HG02973 (cell line): ENCODE measurements at regions not wholly inside any gene's neighbourhood (a gene's known extent, or its start where the extent isn't known, plus 50 kb on each side); places are given as distances from the start of the nearest gene placed in this dataset.

Experiments used
- ATAC-seq: cut with Tn5 transposase; IDR thresholded peaks from one replicate; pipeline ENCODE4 v1.9.1; 2021; ENCODE audit warnings: moderate library complexity; ENCODE audit not compliant: unreplicated experiment

DNA sequence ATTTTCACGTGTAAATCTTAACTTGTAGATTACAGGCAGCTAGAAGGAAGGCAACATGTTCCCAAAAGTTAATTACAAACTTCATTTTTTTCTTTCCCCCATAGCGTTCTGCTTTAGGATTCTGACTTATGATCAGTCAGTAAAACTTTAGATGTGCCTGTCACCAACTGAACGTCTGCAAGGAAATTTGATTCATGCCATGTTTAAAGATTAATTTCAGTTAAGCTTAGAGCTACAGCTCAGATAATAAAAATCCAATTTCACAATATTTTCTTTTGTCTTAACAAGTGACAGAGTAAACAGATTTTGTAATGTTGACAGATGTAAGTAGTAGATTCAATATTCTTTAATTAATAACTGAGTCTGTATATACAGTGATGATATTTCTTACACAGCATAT lies 253.1 kb downstream of the NFKBIZ start:
- ATAC-seq, result no peak

DNA sequence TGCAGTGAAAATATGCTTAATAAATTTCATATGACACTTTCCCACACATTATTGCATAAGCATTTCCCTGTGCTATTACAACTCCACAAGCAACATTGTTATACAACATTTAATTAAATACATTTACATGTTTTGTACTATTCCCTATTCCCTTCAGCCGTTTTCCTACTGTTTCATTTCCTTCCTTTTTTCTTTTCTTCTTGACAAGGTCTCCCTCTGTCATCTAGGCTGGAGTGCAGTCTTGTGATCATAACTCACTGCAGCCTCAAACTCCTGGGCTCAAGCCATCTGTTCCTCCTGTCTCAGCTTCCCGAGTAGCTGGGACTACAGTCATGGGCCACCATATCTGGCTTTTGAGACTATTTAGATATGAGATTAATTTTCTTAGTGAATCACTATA lies 254.7 kb downstream of the NFKBIZ start:
- no peak for ATAC-seq

- ATAC-seq, result no peak
These were observed 255.9 kb downstream of the NFKBIZ start for GRCh38 chr3:102105193-102105592.

- ATAC-seq, result no peak
These were observed 257.2 kb downstream of the NFKBIZ start for GRCh38 chr3:102106416-102107097.

DNA sequence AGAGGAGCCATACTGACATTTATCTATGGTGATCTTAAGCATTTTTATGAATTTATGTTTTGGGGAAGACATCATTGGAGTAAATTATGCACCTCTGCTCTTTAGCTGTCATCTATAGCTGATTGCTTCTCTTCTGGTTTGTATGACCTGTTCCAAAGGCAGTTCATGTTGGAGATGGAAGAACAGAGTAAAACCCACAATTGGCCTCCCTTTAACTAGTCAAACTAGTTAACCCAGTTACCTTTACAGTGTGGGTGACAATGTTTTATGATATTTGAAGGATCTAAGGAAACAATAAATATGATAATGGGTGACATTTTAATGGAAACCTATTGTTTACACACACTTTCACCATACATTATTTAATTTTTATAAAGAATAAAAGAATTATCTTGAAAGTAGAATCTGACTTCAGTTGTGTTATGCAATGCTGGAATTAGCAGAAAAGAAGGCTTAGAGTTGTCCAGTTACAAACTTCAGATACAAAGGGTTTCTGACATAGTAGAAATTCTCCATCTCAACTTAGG lies 263.5 kb downstream of the NFKBIZ start:
- ATAC-seq, result no peak

DNA sequence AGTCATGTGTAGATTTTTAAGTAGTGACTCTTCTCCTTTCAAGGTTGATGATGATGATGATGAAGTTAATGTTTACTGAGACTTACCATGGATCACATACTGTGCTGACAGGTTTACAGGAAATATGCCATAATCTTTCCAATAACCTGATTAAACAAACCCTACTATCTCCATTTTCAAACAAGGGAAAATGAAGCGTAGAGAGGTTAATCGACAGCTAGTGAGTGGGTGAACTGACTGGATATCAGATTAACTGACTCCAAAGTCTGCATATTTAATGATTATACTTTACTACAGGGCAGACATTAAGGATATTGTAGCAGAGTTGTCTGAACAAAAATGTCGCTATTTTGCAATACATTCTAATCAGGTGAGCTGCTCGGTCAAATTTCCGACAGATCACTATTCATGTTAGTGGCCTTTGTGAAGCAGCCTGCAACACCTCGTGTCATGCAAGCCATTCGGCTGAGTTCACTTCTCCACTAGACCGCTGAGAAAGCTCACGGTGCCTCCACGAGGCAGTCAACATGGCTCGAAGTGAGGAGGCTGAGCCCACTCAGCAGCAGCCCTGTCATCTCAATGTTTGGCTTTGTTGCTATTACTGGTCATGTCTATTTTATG lies 264.2 kb downstream of the NFKBIZ start:
- ATAC-seq, result no peak

GRCh38 chr3:102114264-102114979 lies 265.1 kb downstream of the NFKBIZ start:
- ATAC-seq, result no peak

DNA sequence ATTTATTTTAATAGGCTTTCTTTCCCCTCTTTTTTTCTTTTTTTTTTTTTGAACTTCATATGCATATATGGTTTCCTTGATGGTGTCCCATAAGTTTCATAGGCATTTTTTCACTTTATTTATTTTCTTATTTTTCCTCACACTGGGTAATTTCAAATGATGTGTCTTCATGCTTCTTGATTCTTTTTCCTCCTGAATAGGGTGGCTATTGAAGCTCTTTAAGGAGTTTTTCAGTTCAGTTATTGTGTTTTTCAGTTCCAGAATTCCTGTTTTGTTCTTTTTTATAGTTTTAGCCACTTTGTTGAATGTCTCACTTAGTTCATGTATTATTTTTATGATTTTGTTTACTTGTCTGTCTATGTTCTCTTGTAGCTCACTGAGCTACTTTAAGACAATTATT lies 273.2 kb downstream of the NFKBIZ start:
- ATAC-seq, result no peak

DNA sequence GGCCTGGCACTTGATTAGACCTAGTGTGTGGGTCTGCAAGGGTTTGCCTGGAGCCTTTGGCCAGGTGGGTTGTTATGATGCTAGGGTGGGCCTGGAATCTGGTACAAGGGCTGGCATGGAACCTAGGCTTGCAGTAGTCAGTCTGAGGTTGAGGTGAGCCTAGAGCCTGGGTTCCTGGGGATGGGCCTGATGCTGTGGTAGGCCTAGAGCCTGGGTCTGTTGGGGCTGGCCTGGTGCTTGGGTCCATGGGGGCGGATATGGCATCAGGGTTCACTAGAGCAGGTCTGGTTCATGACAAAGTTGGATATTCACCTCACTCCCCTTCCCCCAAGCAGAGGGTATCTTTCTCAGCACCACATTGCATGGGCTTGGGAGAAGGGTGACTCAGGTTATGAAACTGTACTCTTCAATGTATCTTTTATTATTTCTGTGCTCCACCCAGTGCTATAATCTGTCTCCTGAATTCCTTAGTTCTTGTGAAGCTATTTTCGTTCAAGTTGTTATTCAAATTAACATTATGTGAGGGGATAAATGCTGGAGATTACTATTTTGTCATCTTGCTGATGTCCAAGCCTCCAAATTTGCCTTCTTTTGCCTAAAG lies 274.4 kb downstream of the NFKBIZ start:
- no peak for ATAC-seq

DNA sequence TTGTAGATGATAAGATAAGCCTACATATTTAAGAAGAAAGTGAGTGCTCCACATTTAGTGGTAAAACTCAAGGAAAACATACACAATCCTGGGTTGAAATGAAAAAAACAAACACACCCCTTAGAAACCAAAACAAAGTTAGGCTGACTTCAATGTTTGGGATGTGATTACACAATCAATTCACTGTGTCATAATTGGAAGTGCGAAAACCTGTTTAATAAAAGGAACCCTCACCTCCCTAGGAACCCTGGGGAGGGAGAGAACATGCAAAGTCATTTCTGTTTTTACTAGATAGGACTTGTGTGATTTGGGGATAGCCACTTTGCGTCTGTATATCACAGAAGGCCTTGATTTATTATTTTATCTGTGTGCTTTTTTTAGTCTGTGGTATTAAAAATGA lies 275.0 kb downstream of the NFKBIZ start:
- ATAC-seq, result no peak

DNA sequence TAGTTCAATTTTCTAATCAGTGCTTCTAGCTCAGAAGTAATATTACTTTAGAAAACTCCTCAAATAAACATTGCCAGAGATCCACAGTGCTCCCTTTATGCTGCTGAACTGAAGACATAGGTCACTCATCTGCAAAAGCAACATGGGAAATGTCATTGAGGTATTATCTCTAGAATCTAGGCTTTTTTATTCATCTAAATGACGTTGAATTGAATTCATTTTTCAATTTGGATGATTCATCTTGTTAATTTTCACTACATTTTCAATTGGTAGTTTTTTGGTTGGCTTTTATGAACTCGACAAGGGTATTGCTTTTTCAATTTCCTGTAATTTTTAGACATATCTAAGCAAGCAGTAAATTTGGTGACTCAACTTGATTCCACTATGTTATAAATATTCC lies 275.4 kb downstream of the NFKBIZ start:
- ATAC-seq, result no peak

DNA sequence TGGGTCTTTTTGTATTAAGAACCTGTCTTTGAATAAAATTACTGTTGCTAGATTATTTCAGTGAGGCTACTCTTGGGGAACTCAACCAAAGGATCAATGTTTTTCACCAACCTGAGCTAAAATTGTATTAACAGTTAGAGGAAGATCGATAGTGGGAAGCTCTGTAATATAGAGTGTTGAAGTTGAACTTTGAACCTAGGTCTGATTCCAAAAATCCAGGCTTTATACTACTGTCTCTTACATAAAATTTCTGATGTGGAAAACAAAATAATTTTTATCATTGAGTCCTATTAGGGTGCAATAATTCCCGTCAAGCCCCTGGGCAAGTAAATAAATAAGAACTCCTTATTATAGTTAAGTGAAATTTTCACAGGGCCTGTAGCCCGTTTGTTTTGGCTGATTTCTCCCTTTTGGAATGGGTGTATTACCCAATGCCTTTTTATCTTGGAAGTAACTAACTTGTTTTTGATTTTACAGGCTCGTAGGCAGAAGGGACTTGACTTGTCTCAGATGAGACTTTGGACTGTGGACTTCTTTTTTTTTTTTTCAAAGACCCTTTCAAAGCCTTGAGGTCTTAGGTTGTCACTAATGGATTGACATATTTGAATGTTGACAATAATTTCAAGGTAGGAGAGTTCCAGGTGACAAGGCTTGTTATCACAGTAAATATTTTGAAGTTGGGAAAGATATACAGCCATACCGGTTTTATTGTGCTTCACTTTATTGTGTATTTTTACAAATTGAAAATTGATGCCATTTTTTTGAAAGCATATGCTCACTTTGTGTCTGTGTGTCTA lies 276.1 kb downstream of the NFKBIZ start:
- no peak for ATAC-seq

DNA sequence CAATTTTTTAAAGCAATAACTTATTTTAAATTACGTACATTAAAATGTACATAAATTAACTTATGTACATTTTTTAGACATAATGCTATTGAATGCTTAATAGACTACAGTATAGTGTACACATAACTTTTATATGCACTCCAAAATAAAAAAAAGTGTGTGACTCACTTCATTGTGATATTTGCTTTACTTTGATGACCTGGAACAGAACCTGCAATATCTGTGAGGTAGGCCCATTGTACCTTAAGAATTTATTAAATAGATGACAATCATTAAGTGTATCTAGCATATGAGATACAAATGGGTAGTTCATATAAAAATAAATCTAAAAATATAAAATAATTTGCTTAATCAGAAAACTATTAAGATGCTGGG lies 276.7 kb downstream of the NFKBIZ start:
- no peak for ATAC-seq

- ATAC-seq, result no peak
These were observed 280.7 kb downstream of the NFKBIZ start for GRCh38 chr3:102129760-102130608.

DNA sequence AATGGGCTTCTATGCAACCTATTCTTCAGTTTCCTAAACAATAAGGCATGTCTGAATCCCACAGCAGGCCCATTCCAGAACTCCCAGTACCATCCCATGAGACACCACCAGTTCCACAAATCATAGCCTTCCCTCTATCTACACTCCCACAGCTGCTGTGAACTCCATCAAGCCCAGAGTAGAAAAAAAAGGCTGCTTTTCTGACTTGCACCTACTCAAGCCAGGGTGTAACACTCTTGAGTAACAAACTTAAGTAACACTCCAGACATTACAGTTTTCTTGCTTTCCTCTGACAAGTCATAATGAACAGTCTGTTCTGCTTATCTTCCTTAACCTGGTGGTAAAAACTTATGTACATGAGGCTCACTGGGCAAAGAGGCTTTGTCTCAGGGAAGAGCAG lies 283.1 kb downstream of the NFKBIZ start:
- no peak for ATAC-seq

GRCh38 chr3:102133376-102133775 lies 284.1 kb downstream of the NFKBIZ start:
- ATAC-seq, result no peak

DNA sequence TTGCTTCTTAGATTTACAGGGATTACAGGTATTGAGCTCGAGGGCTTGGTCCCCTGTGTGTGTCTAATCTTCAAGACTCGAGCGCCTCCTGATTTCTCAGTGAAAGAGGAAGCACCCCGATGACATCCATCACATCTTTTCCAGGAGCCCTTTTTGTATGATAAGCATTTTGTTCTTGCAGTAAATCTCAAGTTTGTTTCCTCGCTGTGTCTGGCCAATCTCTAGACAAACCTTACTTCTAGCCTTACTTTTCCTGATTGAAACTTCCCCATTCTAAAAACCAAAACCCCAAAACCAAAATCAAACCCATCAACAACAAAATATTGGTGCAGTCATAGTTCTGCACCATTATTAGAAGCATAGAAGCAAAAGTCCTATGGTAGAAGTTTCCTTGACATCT lies 286.0 kb downstream of the NFKBIZ start:
- no peak for ATAC-seq

DNA sequence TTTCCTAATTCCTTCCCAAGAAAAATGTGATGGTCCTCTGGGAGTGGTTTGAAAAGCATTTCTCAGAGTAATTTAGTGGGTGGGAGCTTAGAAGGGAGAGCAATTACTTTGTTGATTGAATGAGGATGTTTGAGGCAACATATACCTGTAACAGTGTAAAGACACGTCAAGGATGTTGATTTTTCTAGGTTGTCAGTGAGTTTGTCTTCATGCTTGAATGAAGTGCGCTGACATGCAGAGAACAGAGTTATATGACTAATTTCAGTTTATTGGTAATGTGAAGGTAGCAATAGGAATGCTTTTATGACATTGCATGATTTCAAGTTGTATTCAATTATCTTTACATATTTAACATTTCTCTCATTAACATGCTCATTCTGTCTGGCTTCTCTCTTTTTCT lies 286.9 kb downstream of the NFKBIZ start:
- ATAC-seq, result no peak

DNA sequence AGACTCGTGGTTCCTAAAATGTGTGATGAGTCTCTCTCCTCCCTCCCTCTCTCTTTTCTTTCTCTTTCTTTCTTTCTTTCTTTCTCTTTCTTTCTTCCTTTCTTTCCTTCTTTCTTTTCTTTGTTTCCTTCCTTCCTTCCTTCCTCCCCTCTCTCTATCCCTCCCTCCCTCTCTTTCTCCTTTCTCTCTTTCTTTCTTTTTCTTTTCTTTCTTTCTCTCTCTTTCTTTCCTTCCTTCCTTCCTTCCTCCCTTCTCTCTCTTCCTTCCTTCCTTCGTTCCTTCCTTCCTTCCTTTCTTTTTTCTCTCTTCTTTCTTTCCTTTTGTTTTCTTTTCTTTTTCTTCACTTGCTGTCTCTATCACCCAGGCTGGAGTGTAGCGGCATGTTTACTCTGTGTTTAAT lies 290.8 kb downstream of the NFKBIZ start:
- no peak for ATAC-seq
